ENCODE measurements at regions not wholly inside any gene's neighbourhood (a gene's known extent, or its start where the extent isn't known, plus 50 kb on each side); places are given as distances from the start of the nearest gene placed in this dataset.

- intact Hi-C loops (cut with DNase I): no loop called here
- Histone ChIP-seq H3K9me3 (no peaks in the 10 kb centered on the region), H3K9ac (ENCODE audit: low read depth in 2 of 2, low read length in 2 of 2) (no peak overlapping the region)
Measured at GRCh38 chr3:23659840-23660430, 145.8 kb upstream of the UBE2E1 start.

GRCh38 chr3:23662079-23662617 is 143.6 kb upstream of the UBE2E1 start:
- Histone ChIP-seq H3K9me3 (no peaks in the 10 kb centered on the region), H3K27ac (no peak overlapping the region), H3K36me3 (no peaks in the 10 kb centered on the region), H3K4me3 (no peak overlapping the region), H3K4me1 (no peaks in the 10 kb centered on the region), H3K9ac (ENCODE audit: low read depth in 2 of 2, low read length in 2 of 2) (no peak overlapping the region), H3K27me3 (no peaks in the 10 kb centered on the region)
- TF ChIP-seq CTCF (IDR thresholded peaks at IDR 0.05): no peak
- intact Hi-C loops (cut with DNase I): no loop called here
- no peak for DNase-seq

More at GRCh38 chr3:23659840-23660430, 145.8 kb upstream of the UBE2E1 start:
- no peak for TF ChIP-seq CTCF (IDR thresholded peaks at IDR 0.05)
- Histone ChIP-seq H3K4me3 (no peak overlapping the region), H3K4me1 (no peaks in the 10 kb centered on the region), H3K27me3 (no peaks in the 10 kb centered on the region), H3K27ac (no peak overlapping the region), H3K36me3 (no peaks in the 10 kb centered on the region)
- no peak for DNase-seq

- intact Hi-C loops (cut with DNase I): no loop called here
- no peak overlapping the region for H3K9ac ChIP-seq (ENCODE audit: low read depth in 2 of 2, low read length in 2 of 2)
- H3K4me1 ChIP-seq: no peaks in the 10 kb centered on the region
- no peaks in the 10 kb centered on the region for H3K9me3 ChIP-seq
- no peak for TF ChIP-seq CTCF (IDR thresholded peaks at IDR 0.05)
- no peak overlapping the region for H3K4me3 ChIP-seq
- H3K36me3 ChIP-seq: no peaks in the 10 kb centered on the region
- no peak for DNase-seq
- H3K27ac ChIP-seq: no peak overlapping the region
- no peaks in the 10 kb centered on the region for H3K27me3 ChIP-seq
Measured at GRCh38 chr3:23663246-23663645, 142.5 kb upstream of the UBE2E1 start.

GRCh38 chr3:23663661-23664186 is 142.0 kb upstream of the UBE2E1 start:
- no peak for DNase-seq
- TF ChIP-seq CTCF (IDR thresholded peaks at IDR 0.05): no peak
- no peaks in the 10 kb centered on the region for H3K9me3 ChIP-seq
- H3K36me3 ChIP-seq: no peaks in the 10 kb centered on the region
- no peak overlapping the region for H3K9ac ChIP-seq (ENCODE audit: low read depth in 2 of 2, low read length in 2 of 2)
- intact Hi-C loops (cut with DNase I): no loop called here
- no peak overlapping the region for H3K4me3 ChIP-seq
- H3K27me3 ChIP-seq: no peaks in the 10 kb centered on the region
- no peak overlapping the region for H3K27ac ChIP-seq
- H3K4me1 ChIP-seq: no peaks in the 10 kb centered on the region

DNA sequence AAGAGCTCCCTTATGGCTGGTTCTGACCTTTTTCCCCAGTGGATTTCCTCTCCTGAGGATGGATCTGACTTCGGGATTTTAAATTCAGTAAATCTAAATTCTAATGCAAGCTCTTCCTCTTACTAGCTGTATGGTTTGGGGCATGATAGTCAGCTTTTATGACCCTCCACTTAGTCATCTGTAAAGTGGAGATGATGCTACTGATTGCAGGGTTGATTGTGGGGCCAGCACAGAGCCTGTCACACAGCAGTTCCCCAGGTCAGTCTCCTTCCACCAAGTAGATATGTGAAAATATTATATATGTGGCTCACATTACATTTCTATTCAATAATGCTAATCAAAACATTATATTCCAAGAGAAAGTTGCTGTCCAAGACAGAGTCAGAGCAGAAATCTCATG is 141.3 kb upstream of the UBE2E1 start:
- Histone ChIP-seq H3K9ac (ENCODE audit: low read depth in 2 of 2, low read length in 2 of 2) (no peak overlapping the region), H3K36me3 (no peaks in the 10 kb centered on the region), H3K4me3 (no peak overlapping the region), H3K9me3 (no peaks in the 10 kb centered on the region), H3K27ac (no peak overlapping the region), H3K4me1 (no peaks in the 10 kb centered on the region), H3K27me3 (no peaks in the 10 kb centered on the region)
- intact Hi-C loops (cut with DNase I): no loop called here
- DNase-seq: no peak
- TF ChIP-seq CTCF (IDR thresholded peaks at IDR 0.05): no peak
